Gastrocnemius medialis (tissue), 4 donors: ENCODE measurements at regions not wholly inside any gene's neighbourhood (a gene's known extent, or its start where the extent isn't known, plus 50 kb on each side); places are given as distances from the start of the nearest gene placed in this dataset.

ENCODE experiments used
- ATAC-seq, 2 donors: fragments of 150-250 bp; one replicate each; pipeline ENCODE4 v1.9.1; 2016
- DNase-seq, 2 donors: peaks; one replicate each; pipeline ENCODE4 v3.0.0-alpha.2; 2019
- H3K27ac ChIP-seq, 4 donors: fragments of 200-600 bp; sonication (generic); 1 replicate in 1 of 4; 2 replicates in 3 of 4; pipeline ENCODE4 v1.5.1; 2016 to 2018; ENCODE audit warnings: mild to moderate bottlenecking in 2 of 4, moderate library complexity in 1 of 4
- H3K27me3 ChIP-seq, 3 donors: fragments of 200-600 bp; sonication (generic) in 2 of 3; 1 replicate in 1 of 3; 2 replicates in 2 of 3; pipeline versions ENCODE4 v1.5.1 to v1.6.0; 2016 to 2019; ENCODE audit warnings: mild to moderate bottlenecking in 1 of 3, moderate library complexity in 1 of 3
- H3K36me3 ChIP-seq, 2 donors: fragments of 200-600 bp; sonication (generic) in 1 of 2; one replicate each; pipeline ENCODE4 v1.5.1; 2017 to 2018
- H3K4me1 ChIP-seq, 2 donors: fragments of 200-600 bp; sonication (generic) in 1 of 2; one replicate each; pipeline ENCODE4 v1.5.1; 2016 to 2017; ENCODE audit warnings: mild to moderate bottlenecking in 2 of 2
- H3K4me3 ChIP-seq, 4 donors: fragments of 200-600 bp; sonication (generic) in 3 of 4; 1 replicate in 1 of 4; 2 replicates in 3 of 4; pipeline ENCODE4 v1.5.1; 2016 to 2019; ENCODE audit warnings: mild to moderate bottlenecking in 2 of 4
- H3K9me3 ChIP-seq, 3 donors: fragments of 200-600 bp; sonication (generic) in 2 of 3; 1 replicate in 1 of 3; 2 replicates in 2 of 3; pipeline ENCODE4 v1.5.1; 2016 to 2019
- POLR2A ChIP-seq, 2 donors: fragments of 450-650 bp; IDR thresholded peaks; one replicate each; pipeline ENCODE4 v1.6.1; 2017; ENCODE audit warnings: antibody characterized with exemption in 2 of 2, mild to moderate bottlenecking in 2 of 2, moderate library complexity in 2 of 2
- in situ Hi-C, 4 donors: fragments of 200-750 bp; cut with MboI; loops; one replicate each; pipeline versions ENCODE4 v1.15.0 to v1.8.0; 2017; ENCODE audit warnings: low sequenced_read_pairs in 4 of 4
- intact Hi-C: fragments of 100-400 bp; cut with DNase I; formaldehyde crosslinking; loops from one replicate; pipeline ENCODE4 v1.15.1; 2023; ENCODE audit warnings: low total_unique reads
- TF ChIP-seq, protein P1 (sequence below), 5 experiments: fragments of 450-650 bp in 3 of 5; fragments of 200-600 bp in 2 of 5; sonication (generic) in 2 of 5; IDR thresholded peaks in 4 of 5; conservative IDR thresholded peaks in 1 of 5; 1 replicate in 4 of 5; 2 replicates in 1 of 5; pipeline ENCODE4 v1.5.1; 2016 to 2019; ENCODE audit warnings: antibody characterized with exemption in 5 of 5, mild to moderate bottlenecking in 3 of 5, moderate library complexity in 3 of 5

DNA sequence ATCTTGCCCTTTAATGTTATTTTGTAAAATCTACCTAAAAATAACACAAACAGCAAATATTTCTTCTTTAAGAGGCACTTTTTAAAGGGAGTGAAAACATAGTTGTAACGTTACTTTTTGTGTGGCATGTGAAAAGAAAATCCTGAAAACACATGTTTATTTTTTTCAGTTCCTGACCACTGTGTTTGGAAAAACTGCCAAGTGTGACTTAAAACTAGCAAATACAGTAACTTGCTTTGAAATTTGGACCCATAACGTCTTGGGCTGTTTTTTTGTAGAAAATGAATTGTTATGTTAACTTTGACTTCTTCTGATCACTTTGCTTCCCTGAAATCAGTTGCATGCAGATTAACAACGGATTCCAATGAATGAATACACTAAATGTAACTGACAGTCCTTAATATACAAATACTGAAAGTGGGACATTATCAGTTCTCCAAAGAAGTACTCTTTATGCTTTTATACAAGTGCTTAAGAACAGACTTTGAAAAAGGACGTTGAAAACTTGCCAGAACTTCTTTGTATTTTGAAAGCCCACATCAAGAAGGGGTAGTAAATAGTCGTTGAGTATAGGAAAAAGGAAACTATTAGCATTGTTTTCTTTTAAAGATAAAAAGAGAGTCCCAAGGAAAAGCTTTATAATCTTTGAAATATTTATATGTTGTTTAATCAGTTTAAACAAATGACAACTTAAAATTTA lies 96.1 kb upstream of the ZEB2 start:
- H3K36me3 ChIP-seq = no peaks in the 10 kb centered on the region
- TF ChIP-seq, protein P1, sequence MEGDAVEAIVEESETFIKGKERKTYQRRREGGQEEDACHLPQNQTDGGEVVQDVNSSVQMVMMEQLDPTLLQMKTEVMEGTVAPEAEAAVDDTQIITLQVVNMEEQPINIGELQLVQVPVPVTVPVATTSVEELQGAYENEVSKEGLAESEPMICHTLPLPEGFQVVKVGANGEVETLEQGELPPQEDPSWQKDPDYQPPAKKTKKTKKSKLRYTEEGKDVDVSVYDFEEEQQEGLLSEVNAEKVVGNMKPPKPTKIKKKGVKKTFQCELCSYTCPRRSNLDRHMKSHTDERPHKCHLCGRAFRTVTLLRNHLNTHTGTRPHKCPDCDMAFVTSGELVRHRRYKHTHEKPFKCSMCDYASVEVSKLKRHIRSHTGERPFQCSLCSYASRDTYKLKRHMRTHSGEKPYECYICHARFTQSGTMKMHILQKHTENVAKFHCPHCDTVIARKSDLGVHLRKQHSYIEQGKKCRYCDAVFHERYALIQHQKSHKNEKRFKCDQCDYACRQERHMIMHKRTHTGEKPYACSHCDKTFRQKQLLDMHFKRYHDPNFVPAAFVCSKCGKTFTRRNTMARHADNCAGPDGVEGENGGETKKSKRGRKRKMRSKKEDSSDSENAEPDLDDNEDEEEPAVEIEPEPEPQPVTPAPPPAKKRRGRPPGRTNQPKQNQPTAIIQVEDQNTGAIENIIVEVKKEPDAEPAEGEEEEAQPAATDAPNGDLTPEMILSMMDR (IDR thresholded peaks at IDR 0.05 in 4 of 5, conservative IDR thresholded peaks at IDR 0.05 in 1 of 5) = no peak
- no peak for TF ChIP-seq POLR2A (IDR thresholded peaks at IDR 0.05)
- H3K4me1 ChIP-seq = no peaks in the 10 kb centered on the region
- H3K27ac ChIP-seq = no peak overlapping the region
- ATAC-seq (no peak), DNase-seq (no peak)
- in situ Hi-C loops (no loop called here), intact Hi-C loops (no loop called here)
- no peaks in the 10 kb centered on the region for H3K9me3 ChIP-seq
- no peak overlapping the region for H3K4me3 ChIP-seq
- H3K27me3 ChIP-seq = no peaks in the 10 kb centered on the region

DNA sequence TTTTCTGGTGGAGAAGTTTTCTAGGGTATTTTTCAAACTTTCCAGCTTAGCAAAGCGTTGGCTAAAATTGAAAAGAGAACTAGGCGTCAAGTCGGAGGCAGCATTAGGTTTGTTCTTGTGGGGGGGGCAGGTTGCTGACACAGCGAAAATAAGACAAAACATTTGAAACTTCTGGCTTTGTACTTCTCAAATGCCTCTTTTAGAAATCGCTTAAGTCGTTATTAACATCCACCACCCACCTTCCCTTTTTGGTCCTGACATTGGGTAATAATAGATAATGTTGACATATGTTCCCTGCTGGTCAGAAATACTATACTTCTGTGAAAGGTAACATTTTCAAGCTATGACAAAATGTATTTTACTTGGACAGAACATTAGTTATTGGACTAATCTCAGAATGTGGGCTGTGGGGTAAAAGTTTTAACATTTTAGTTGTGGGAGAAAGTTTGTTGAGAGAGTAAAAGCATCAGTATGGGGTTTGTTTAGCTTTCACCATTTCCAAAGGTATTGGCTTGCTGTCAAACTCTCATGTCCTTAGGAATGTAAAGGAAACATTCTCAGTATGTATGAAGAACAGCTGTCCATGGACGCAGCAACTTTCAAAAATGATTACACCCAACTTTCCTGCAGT lies 88.1 kb upstream of the ZEB2 start:
- no peak for TF ChIP-seq POLR2A (IDR thresholded peaks at IDR 0.05)
- TF ChIP-seq, protein P1 (IDR thresholded peaks at IDR 0.05 in 4 of 5, conservative IDR thresholded peaks at IDR 0.05 in 1 of 5) = no peak
- no peaks in the 10 kb centered on the region for H3K4me1 ChIP-seq
- DNase-seq (peak in 1 of 2 donors; percentile 23), ATAC-seq (no peak)
- H3K27me3 ChIP-seq = no peaks in the 10 kb centered on the region
- no peaks in the 10 kb centered on the region for H3K9me3 ChIP-seq
- no peak overlapping the region for H3K4me3 ChIP-seq
- intact Hi-C loops = no loop called here
- in situ Hi-C loops = no loop called here
- no peaks in the 10 kb centered on the region for H3K36me3 ChIP-seq
- no peak overlapping the region for H3K27ac ChIP-seq

DNA sequence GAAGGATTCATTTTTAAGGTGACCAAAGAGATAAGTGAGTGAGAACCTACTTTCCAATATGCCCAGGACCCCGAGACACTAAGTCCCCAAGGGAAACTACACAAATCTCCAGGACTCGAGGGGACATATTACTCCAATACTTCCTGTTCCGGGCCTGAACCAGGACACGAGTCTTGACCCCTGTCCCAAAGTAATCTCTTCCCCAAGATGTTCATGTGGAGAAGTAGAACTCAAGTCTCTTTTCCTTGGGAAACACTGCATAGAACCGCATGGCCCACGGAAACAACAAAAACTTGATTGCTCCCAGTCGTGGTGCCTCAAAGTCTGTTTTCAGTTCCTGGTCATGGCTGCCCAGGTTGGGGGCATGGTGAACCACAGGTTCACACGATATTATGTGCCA lies 87.2 kb upstream of the ZEB2 start:
- in situ Hi-C loops = no loop called here
- H3K4me1 ChIP-seq = no peaks in the 10 kb centered on the region
- no peaks in the 10 kb centered on the region for H3K27me3 ChIP-seq
- intact Hi-C loops = no loop called here
- TF ChIP-seq POLR2A (IDR thresholded peaks at IDR 0.05) = no peak
- TF ChIP-seq, protein P1 (IDR thresholded peaks at IDR 0.05 in 4 of 5, conservative IDR thresholded peaks at IDR 0.05 in 1 of 5) = no peak
- no peaks in the 10 kb centered on the region for H3K9me3 ChIP-seq
- no peak for ATAC-seq
- H3K27ac ChIP-seq = peak overlapping the region in 2 of 4 donors; percentile 9 to 32
- DNase-seq = no peak
- no peaks in the 10 kb centered on the region for H3K36me3 ChIP-seq
- no peak overlapping the region for H3K4me3 ChIP-seq

DNA sequence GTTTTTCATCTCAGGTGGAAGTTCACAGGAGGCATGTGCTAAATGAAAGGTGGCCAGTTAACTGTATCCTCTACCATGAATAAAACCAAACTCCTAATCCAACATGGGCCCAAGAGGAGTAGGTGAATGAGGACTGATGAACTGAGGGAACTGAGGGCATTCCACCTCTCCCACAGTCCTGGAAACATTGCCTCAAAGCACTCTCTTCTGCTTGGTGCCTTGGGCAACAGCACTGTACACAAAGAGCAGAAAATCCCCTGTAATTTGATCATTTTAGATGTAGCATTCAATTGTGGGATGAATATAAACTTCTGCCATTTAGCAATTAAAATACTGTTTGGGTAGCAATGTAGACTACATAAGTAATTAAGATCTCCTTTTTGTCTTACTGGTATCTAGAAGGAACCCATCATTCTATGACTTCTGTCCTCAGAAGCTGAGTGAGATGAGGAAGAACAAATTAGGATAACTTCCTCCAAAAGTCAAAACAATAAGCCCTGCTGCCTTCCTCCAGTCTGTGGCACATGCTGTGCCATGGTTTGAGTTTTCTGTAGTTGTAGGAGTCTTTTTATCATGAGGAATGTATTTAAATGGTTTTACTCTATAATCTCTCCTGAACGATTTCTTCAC lies 86.7 kb upstream of the ZEB2 start:
- no peaks in the 10 kb centered on the region for H3K9me3 ChIP-seq
- in situ Hi-C loops = no loop called here
- ATAC-seq (no peak), DNase-seq (no peak)
- intact Hi-C loops = no loop called here
- no peaks in the 10 kb centered on the region for H3K36me3 ChIP-seq
- no peak overlapping the region for H3K4me3 ChIP-seq
- no peaks in the 10 kb centered on the region for H3K27me3 ChIP-seq
- no peaks in the 10 kb centered on the region for H3K4me1 ChIP-seq
- peak overlapping the region in 2 of 4 donors; percentile 18 to 32 for H3K27ac ChIP-seq
- TF ChIP-seq, protein P1 (IDR thresholded peaks at IDR 0.05 in 4 of 5, conservative IDR thresholded peaks at IDR 0.05 in 1 of 5) = no peak
- TF ChIP-seq POLR2A (IDR thresholded peaks at IDR 0.05) = no peak
